HUES48 (cell line): ENCODE measurements at regions not wholly inside any gene's neighbourhood (a gene's known extent, or its start where the extent isn't known, plus 50 kb on each side); places are given as distances from the start of the nearest gene placed in this dataset.

ENCODE experiments used
- H3K27ac ChIP-seq: one replicate; pipeline ENCODE4 v1.7.0; 2013; ENCODE audit warnings: low read depth, low read length, inconsistent platforms
- H3K27me3 ChIP-seq: 2 replicates; pipeline ENCODE4 v1.6.1; 2013; ENCODE audit warnings: mild to moderate bottlenecking, low read length; ENCODE audit not compliant: control insufficient read depth, insufficient read depth
- H3K36me3 ChIP-seq: 2 replicates; pipeline ENCODE4 v1.6.1; 2013; ENCODE audit warnings: low read length; ENCODE audit not compliant: control insufficient read depth, insufficient read depth
- H3K4me1 ChIP-seq: 2 replicates; pipeline ENCODE4 v1.6.1; 2013; ENCODE audit warnings: mild to moderate bottlenecking, low read length; ENCODE audit not compliant: control insufficient read depth, insufficient read depth
- H3K4me3 ChIP-seq: 2 replicates; pipeline ENCODE4 v1.5.1; 2013; ENCODE audit warnings: mild to moderate bottlenecking, low read depth, low read length
- H3K9ac ChIP-seq: 2 replicates; pipeline ENCODE4 v1.6.1; 2013; ENCODE audit warnings: mild to moderate bottlenecking, low read depth, low read length, moderate library complexity
- H3K9me3 ChIP-seq: 2 replicates; pipeline ENCODE4 v1.6.1; 2013; ENCODE audit warnings: low read length; ENCODE audit not compliant: control insufficient read depth, insufficient read depth

- Histone ChIP-seq H3K27ac (no peak overlapping the region), H3K9me3 (no peaks in the 10 kb centered on the region), H3K4me1 (peaks cover 6% of the 10 kb centered on the region; the same call in 1 of the 2 replicates), H3K9ac (no peak overlapping the region), H3K27me3 (no peaks in the 10 kb centered on the region), H3K4me3 (no peak overlapping the region), H3K36me3 (no peaks in the 10 kb centered on the region)
These were observed 92.9 kb upstream of the GPRIN3 start for GRCh38 chr4:89400287-89401035.

GRCh38 chr4:89398644-89399043 is 91.0 kb upstream of the GPRIN3 start:
- Histone ChIP-seq H3K9me3 (no peaks in the 10 kb centered on the region), H3K27ac (no peak overlapping the region), H3K4me1 (peaks cover 6% of the 10 kb centered on the region; the same call in 1 of the 2 replicates), H3K9ac (no peak overlapping the region), H3K27me3 (no peaks in the 10 kb centered on the region), H3K36me3 (no peaks in the 10 kb centered on the region), H3K4me3 (no peak overlapping the region)

DNA sequence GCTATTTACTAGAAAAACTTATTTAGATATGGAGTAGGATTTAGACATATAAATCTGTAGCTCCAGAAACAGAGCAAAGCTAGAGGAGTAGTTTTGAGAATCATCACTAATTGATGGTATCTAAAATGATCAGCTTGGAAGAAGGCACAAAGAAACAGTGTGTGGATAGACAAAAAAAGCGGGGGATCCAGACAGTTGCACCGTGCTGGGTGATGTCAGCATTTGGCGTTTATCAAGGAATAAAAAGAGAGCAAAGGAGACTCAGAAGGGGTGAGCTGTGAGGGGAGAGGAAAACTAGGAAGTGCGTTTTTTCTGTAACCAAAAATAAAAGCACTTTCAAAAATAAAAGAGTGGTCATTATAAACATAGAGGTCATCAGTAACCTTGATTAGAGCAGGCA is 90.5 kb upstream of the GPRIN3 start:
- no peak overlapping the region for H3K9ac ChIP-seq
- H3K4me1 ChIP-seq, result peaks cover 6% of the 10 kb centered on the region; the same call in 1 of the 2 replicates
- H3K4me3 ChIP-seq, result no peak overlapping the region
- no peaks in the 10 kb centered on the region for H3K36me3 ChIP-seq
- H3K9me3 ChIP-seq, result no peaks in the 10 kb centered on the region
- no peaks in the 10 kb centered on the region for H3K27me3 ChIP-seq
- no peak overlapping the region for H3K27ac ChIP-seq

GRCh38 chr4:89397441-89397840 is 89.8 kb upstream of the GPRIN3 start:
- Histone ChIP-seq H3K36me3 (no peaks in the 10 kb centered on the region), H3K4me1 (peaks cover 6% of the 10 kb centered on the region; the same call in 1 of the 2 replicates), H3K27me3 (no peaks in the 10 kb centered on the region), H3K27ac (no peak overlapping the region), H3K9me3 (no peaks in the 10 kb centered on the region), H3K9ac (no peak overlapping the region), H3K4me3 (no peak overlapping the region)

- Histone ChIP-seq H3K4me3 (no peak overlapping the region), H3K27ac (no peak overlapping the region), H3K4me1 (no peaks in the 10 kb centered on the region), H3K27me3 (no peaks in the 10 kb centered on the region), H3K36me3 (no peaks in the 10 kb centered on the region), H3K9me3 (no peaks in the 10 kb centered on the region), H3K9ac (no peak overlapping the region)
These were observed 74.8 kb upstream of the GPRIN3 start for GRCh38 chr4:89382439-89382838.

- no peak overlapping the region for H3K9ac ChIP-seq
- H3K27me3 ChIP-seq, result no peaks in the 10 kb centered on the region
- no peak overlapping the region for H3K4me3 ChIP-seq
- no peaks in the 10 kb centered on the region for H3K36me3 ChIP-seq
- no peaks in the 10 kb centered on the region for H3K9me3 ChIP-seq
- no peaks in the 10 kb centered on the region for H3K4me1 ChIP-seq
- H3K27ac ChIP-seq, result no peak overlapping the region
These were observed 73.4 kb upstream of the GPRIN3 start for GRCh38 chr4:89380980-89381379.

DNA sequence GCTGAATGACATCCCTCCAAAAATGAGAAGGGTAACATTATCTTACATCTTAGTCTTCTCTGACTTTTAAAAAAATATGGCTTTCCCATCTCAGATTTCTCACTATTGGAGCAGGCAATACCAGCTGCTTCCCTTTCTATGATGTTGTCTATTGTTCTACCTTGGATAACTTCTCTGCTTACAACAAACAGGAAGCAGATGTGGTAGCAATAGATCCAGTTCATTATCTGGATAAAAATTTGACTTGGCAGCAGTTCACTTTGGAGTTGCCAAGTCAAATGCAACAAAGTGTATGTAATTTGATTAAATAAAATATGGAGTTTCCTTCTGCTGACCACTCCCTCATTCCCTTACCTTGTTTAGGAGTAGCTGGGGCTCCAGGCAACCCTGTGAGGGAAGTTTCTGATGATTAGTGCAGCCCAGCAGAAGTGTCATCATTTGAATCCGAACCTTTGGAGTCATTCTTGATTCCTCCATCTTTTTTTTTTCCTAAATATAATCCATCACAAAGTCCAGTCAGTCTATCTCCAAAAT is 72.0 kb upstream of the GPRIN3 start:
- Histone ChIP-seq H3K27ac (no peak overlapping the region), H3K9ac (no peak overlapping the region), H3K4me1 (no peaks in the 10 kb centered on the region), H3K27me3 (no peaks in the 10 kb centered on the region), H3K4me3 (no peak overlapping the region), H3K9me3 (no peaks in the 10 kb centered on the region), H3K36me3 (no peaks in the 10 kb centered on the region)

- Histone ChIP-seq H3K27ac (no peak overlapping the region), H3K9ac (no peak overlapping the region), H3K4me1 (0 out of 2 replicates have a peak, but pooled peaks cover 6% of the 10 kb centered on the region), H3K36me3 (no peaks in the 10 kb centered on the region), H3K9me3 (no peaks in the 10 kb centered on the region), H3K4me3 (no peak overlapping the region), H3K27me3 (no peaks in the 10 kb centered on the region; the same call in 1 of the 2 replicates)
These were observed 65.8 kb upstream of the GPRIN3 start for GRCh38 chr4:89373394-89373793.

DNA sequence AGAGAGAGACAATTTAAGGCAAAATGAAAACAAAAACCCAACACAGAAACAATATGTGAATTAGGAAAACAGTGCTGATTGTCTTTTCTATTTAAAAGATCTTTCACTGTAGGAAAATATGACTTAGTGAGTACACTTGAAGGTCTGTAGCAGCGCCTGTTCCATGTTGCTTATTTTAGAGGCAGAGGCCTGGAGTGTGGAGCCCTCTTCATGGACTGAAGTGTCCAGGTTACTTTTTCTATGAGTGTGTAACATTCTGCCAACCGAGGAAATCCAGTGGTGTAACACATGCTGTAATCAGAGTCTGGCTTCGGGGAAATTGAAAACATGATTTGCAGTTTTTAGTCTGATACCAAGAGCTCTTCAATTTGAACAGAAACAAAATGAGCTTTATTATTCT is 64.0 kb upstream of the GPRIN3 start:
- H3K4me3 ChIP-seq, result no peak overlapping the region
- no peaks in the 10 kb centered on the region; the same call in 1 of the 2 replicates for H3K27me3 ChIP-seq
- H3K36me3 ChIP-seq, result no peaks in the 10 kb centered on the region
- no peak overlapping the region for H3K27ac ChIP-seq
- no peaks in the 10 kb centered on the region for H3K9me3 ChIP-seq
- H3K4me1 ChIP-seq, result 0 out of 2 replicates have a peak, but pooled peaks cover 6% of the 10 kb centered on the region
- H3K9ac ChIP-seq, result no peak overlapping the region

- Histone ChIP-seq H3K4me1 (0 out of 2 replicates have a peak, but pooled peaks cover 6% of the 10 kb centered on the region), H3K4me3 (no peak overlapping the region), H3K27ac (no peak overlapping the region), H3K36me3 (no peaks in the 10 kb centered on the region), H3K27me3 (no peaks in the 10 kb centered on the region; the same call in 1 of the 2 replicates), H3K9ac (no peak overlapping the region), H3K9me3 (no peaks in the 10 kb centered on the region)
These were observed 62.0 kb upstream of the GPRIN3 start for GRCh38 chr4:89369581-89369980.

- no peaks in the 10 kb centered on the region for H3K36me3 ChIP-seq
- H3K27ac ChIP-seq, result no peak overlapping the region
- H3K9ac ChIP-seq, result no peak overlapping the region
- 0 out of 2 replicates have a peak, but pooled peaks cover 6% of the 10 kb centered on the region for H3K4me1 ChIP-seq
- H3K27me3 ChIP-seq, result no peaks in the 10 kb centered on the region; the same call in 1 of the 2 replicates
- no peaks in the 10 kb centered on the region for H3K9me3 ChIP-seq
- no peak overlapping the region for H3K4me3 ChIP-seq
These were observed 61.3 kb upstream of the GPRIN3 start for GRCh38 chr4:89368861-89369260.
